Mucosa of stomach (tissue), 1 donor: ENCODE measurements at regions not wholly inside any gene's neighbourhood (a gene's known extent, or its start where the extent isn't known, plus 50 kb on each side); places are given as distances from the start of the nearest gene placed in this dataset.

Experiments
- H3K27me3 ChIP-seq: one replicate; pipeline ENCODE4 v1.7.0; 2013; ENCODE audit warnings: mild to moderate bottlenecking, low read length; ENCODE audit not compliant: control insufficient read depth, insufficient read depth
- H3K36me3 ChIP-seq: one replicate; pipeline ENCODE4 v1.7.0; 2013; ENCODE audit warnings: low read length; ENCODE audit not compliant: control insufficient read depth, insufficient read depth
- H3K4me1 ChIP-seq: one replicate; pipeline ENCODE4 v1.7.0; 2013; ENCODE audit warnings: mild to moderate bottlenecking, low read length; ENCODE audit not compliant: control insufficient read depth, insufficient read depth
- H3K4me3 ChIP-seq: one replicate; pipeline ENCODE4 v1.7.0; 2013; ENCODE audit warnings: low read length
- H3K9ac ChIP-seq: one replicate; pipeline ENCODE4 v1.7.0; 2013; ENCODE audit warnings: mild to moderate bottlenecking, low read length, moderate library complexity
- H3K9me3 ChIP-seq: one replicate; pipeline ENCODE4 v1.7.0; 2013; ENCODE audit warnings: mild to moderate bottlenecking, low read length, moderate library complexity; ENCODE audit not compliant: control insufficient read depth
- donor health status: Pancreatic carcinoma.

GRCh38 chr12:90355711-90356355 lies 599.1 kb downstream of the CCER1 start:
- no peaks in the 10 kb centered on the region for H3K9me3 ChIP-seq
- no peaks in the 10 kb centered on the region for H3K27me3 ChIP-seq
- no peak overlapping the region for H3K4me3 ChIP-seq
- H3K4me1 ChIP-seq = no peaks in the 10 kb centered on the region
- no peak overlapping the region for H3K9ac ChIP-seq
- no peaks in the 10 kb centered on the region for H3K36me3 ChIP-seq

- Histone ChIP-seq H3K9me3 (no peaks in the 10 kb centered on the region), H3K4me3 (no peak overlapping the region)
These were observed 611.0 kb downstream of the CCER1 start for GRCh38 chr12:90343966-90344365.

GRCh38 chr12:90342081-90342480 lies 612.9 kb downstream of the CCER1 start:
- no peak overlapping the region for H3K4me3 ChIP-seq
- no peaks in the 10 kb centered on the region for H3K27me3 ChIP-seq
- H3K9ac ChIP-seq = no peak overlapping the region
- no peaks in the 10 kb centered on the region for H3K4me1 ChIP-seq
- no peaks in the 10 kb centered on the region for H3K36me3 ChIP-seq
- no peaks in the 10 kb centered on the region for H3K9me3 ChIP-seq

More at GRCh38 chr12:90343966-90344365, 611.0 kb downstream of the CCER1 start:
- Histone ChIP-seq H3K9ac (no peak overlapping the region), H3K36me3 (no peaks in the 10 kb centered on the region), H3K27me3 (no peaks in the 10 kb centered on the region), H3K4me1 (no peaks in the 10 kb centered on the region)

- H3K27me3 ChIP-seq = no peaks in the 10 kb centered on the region
- no peaks in the 10 kb centered on the region for H3K9me3 ChIP-seq
- H3K4me1 ChIP-seq = no peaks in the 10 kb centered on the region
- H3K36me3 ChIP-seq = no peaks in the 10 kb centered on the region
- H3K4me3 ChIP-seq = no peak overlapping the region
- no peak overlapping the region for H3K9ac ChIP-seq
These were observed 615.1 kb downstream of the CCER1 start for GRCh38 chr12:90339837-90340236.

GRCh38 chr12:90338365-90338764 lies 616.6 kb downstream of the CCER1 start:
- Histone ChIP-seq H3K36me3 (no peaks in the 10 kb centered on the region), H3K9ac (no peak overlapping the region), H3K4me1 (no peaks in the 10 kb centered on the region), H3K9me3 (no peaks in the 10 kb centered on the region), H3K4me3 (no peak overlapping the region), H3K27me3 (no peaks in the 10 kb centered on the region)

- Histone ChIP-seq H3K9me3 (no peaks in the 10 kb centered on the region), H3K4me1 (no peaks in the 10 kb centered on the region), H3K4me3 (no peak overlapping the region), H3K27me3 (no peaks in the 10 kb centered on the region), H3K36me3 (no peaks in the 10 kb centered on the region), H3K9ac (no peak overlapping the region)
These were observed 618.0 kb downstream of the CCER1 start for GRCh38 chr12:90337018-90337417.

GRCh38 chr12:90335566-90335965 lies 619.4 kb downstream of the CCER1 start:
- Histone ChIP-seq H3K4me3 (no peak overlapping the region), H3K4me1 (no peaks in the 10 kb centered on the region), H3K36me3 (no peaks in the 10 kb centered on the region), H3K9ac (no peak overlapping the region), H3K9me3 (no peaks in the 10 kb centered on the region), H3K27me3 (no peaks in the 10 kb centered on the region)

- no peaks in the 10 kb centered on the region for H3K27me3 ChIP-seq
- H3K36me3 ChIP-seq = no peaks in the 10 kb centered on the region
- H3K4me3 ChIP-seq = no peak overlapping the region
- H3K9me3 ChIP-seq = no peaks in the 10 kb centered on the region
- no peaks in the 10 kb centered on the region for H3K4me1 ChIP-seq
- H3K9ac ChIP-seq = no peak overlapping the region
These were observed 621.0 kb downstream of the CCER1 start for GRCh38 chr12:90333939-90334338.

GRCh38 chr12:90333424-90333823 lies 621.6 kb downstream of the CCER1 start:
- no peak overlapping the region for H3K9ac ChIP-seq
- H3K27me3 ChIP-seq = no peaks in the 10 kb centered on the region
- no peaks in the 10 kb centered on the region for H3K4me1 ChIP-seq
- H3K36me3 ChIP-seq = no peaks in the 10 kb centered on the region
- no peaks in the 10 kb centered on the region for H3K9me3 ChIP-seq
- H3K4me3 ChIP-seq = no peak overlapping the region

- Histone ChIP-seq H3K27me3 (no peaks in the 10 kb centered on the region), H3K36me3 (no peaks in the 10 kb centered on the region), H3K9ac (no peak overlapping the region), H3K4me1 (no peaks in the 10 kb centered on the region), H3K4me3 (no peak overlapping the region), H3K9me3 (no peaks in the 10 kb centered on the region)
These were observed 623.2 kb downstream of the CCER1 start for GRCh38 chr12:90331821-90332220.

- no peaks in the 10 kb centered on the region for H3K27me3 ChIP-seq
- H3K9me3 ChIP-seq = no peaks in the 10 kb centered on the region
- H3K4me1 ChIP-seq = no peaks in the 10 kb centered on the region
- H3K4me3 ChIP-seq = no peak overlapping the region
- H3K36me3 ChIP-seq = no peaks in the 10 kb centered on the region
- H3K9ac ChIP-seq = no peak overlapping the region
These were observed 622.6 kb upstream of the ATP2B1 start for GRCh38 chr12:90331262-90331661.

- Histone ChIP-seq H3K9me3 (no peaks in the 10 kb centered on the region), H3K9ac (no peak overlapping the region), H3K36me3 (no peaks in the 10 kb centered on the region), H3K4me1 (no peaks in the 10 kb centered on the region), H3K27me3 (no peaks in the 10 kb centered on the region), H3K4me3 (no peak overlapping the region)
These were observed 619.4 kb upstream of the ATP2B1 start for GRCh38 chr12:90327793-90328743.
